T-helper 2 cell treated with Interferon-gamma antibody and Interleukin-4, amounts not matched to agents 100 ng/mL and 5 ng/mL, for 36 hours (primary cell): ENCODE measurements at regions not wholly inside any gene's neighbourhood (a gene's known extent, or its start where the extent isn't known, plus 50 kb on each side); places are given as distances from the start of the nearest gene placed in this dataset.
"Not testable (repeated sequence)": the region's sequence is repeated elsewhere in the genome, so short reads cannot be mapped to it uniquely, and the experiment has no call there.

ENCODE experiments used
- intact Hi-C: fragments of 100-400 bp; cut with micrococcal nuclease; formaldehyde crosslinking; loops from one replicate; pipeline ENCODE4 v1.15.1; 2023

DNA sequence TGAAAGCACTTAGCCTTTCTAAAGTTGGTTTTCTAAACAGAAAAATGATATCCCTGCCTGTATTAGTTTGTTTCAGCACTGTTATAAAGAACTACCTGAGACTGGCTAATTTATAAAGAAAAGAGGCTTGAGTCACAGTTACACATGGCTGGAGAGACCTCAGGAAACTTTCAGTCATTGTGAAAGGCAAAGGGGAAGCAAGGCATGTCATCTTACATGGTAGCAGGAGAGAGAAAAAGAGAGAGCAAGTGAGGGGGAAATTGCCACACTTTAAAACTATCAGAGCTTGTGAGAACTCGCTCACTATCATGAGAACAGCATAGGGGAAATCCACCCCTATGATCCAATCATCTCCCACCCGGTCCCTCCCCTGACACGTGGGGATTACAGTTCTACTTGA, 64.9 kb downstream of the FAM170A start:
- intact Hi-C loops, result no loop called here

- intact Hi-C loops, result no loop called here
Observed at GRCh38 chr5:119706049-119706448, 76.7 kb downstream of the FAM170A start.

- intact Hi-C loops, result no loop called here
Observed at GRCh38 chr5:119708076-119708790, 78.9 kb downstream of the FAM170A start.

DNA sequence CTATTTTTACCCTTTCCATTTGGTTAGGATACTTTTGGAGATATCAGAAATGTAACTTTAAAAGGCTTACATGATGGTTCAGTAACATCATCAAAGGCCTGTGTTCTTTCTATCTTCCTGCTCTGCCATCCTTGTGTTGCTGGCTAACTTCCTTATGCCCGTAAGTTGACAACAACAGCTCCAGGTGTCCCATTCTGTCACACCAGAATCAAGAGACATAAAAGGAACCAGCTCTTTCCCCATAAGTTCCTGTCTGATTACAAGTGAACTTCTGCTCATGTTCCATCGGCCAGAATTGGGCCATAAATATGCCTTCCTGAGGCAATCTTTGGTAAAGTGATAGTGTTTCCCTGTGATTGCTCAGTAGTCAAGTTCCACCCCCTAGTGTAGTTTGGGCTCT, 92.4 kb downstream of the FAM170A start:
- intact Hi-C loops, result no loop called here

DNA sequence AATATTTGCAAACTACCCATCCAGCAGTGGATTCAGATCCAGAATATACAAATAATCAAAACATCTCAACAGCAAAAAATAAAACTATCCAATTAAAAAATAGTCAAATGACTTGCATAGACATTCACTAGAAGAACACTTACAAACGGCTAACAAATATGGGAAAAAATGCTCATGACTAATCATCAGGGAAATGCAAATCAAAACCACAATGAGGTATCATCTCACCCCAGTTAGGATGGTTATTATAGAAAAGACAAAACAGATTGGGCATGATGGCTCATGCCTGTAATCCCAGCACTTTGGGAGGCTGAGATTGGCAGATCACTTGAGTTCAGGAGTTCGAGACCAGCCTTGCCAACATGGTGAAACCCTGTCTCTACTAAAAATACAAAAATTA, 95.9 kb downstream of the FAM170A start:
- intact Hi-C loops, result not testable (repeated sequence)

DNA sequence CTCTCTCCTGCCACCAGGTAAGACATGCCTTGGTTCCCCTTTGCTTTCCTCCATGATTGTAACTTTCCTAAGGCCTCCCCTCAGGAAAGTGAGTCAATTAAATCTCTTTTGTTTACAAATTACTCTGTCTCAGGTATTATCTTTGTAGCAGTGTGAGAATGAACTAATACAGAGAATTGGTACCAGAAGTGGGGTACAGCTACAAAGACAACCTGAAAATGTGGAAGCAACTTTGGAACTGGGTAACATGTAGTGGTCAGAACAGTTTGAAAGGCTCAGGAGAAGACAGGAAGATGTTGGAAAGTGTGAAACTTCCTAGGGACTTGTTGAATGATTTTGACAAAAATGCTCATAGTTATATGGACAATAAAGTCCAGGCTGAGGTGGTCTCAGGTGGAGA, 97.2 kb downstream of the FAM170A start:
- intact Hi-C loops, result no loop called here

- intact Hi-C loops, result loop anchor here (5.0 kb wide), 1 partner anchor 163 kb away; no protein-coding TSS in a partner anchor
Observed at GRCh38 chr5:119740225-119740624, 110.9 kb downstream of the FAM170A start.

- intact Hi-C loops, result loop anchor here (5.0 kb wide), 1 partner anchor 164 kb away; no protein-coding TSS in a partner anchor
Observed at GRCh38 chr5:119741691-119742090, 112.3 kb downstream of the FAM170A start.

- intact Hi-C loops, result loop anchor here (5.0 kb wide), 1 partner anchor 165 kb away; no protein-coding TSS in a partner anchor
Observed at GRCh38 chr5:119742311-119742710, 113.0 kb downstream of the FAM170A start.

GRCh38 chr5:119743927-119744326, 114.6 kb downstream of the FAM170A start:
- intact Hi-C loops, result loop anchor here (1.0 to 5.0 kb wide), 3 partner anchors 167 to 756 kb away; partner anchors contain the start of gene DTWD2

DNA sequence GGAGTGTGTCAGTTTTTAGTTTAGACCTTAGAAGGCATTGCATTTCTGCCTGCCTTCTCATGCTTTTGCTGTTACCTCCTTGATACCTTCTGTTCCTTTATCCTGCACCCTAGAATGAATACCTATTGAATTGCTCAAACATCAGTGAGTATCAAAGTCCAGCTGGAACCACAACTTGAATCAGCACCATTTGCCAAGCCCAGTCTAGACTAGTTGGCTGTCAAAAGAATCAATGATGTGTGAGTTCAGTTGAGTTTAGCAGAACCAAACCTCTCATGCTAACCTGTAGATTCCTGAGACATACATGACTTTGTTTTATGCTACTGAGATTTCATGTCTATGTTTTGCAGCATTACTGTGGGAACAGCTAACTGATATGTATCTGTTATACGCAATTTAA, 116.6 kb downstream of the FAM170A start:
- intact Hi-C loops, result loop anchor here (2.0 kb wide), 1 partner anchor 275 kb away; no protein-coding TSS in a partner anchor

GRCh38 chr5:119746984-119747383, 117.6 kb downstream of the FAM170A start:
- intact Hi-C loops, result no loop called here

DNA sequence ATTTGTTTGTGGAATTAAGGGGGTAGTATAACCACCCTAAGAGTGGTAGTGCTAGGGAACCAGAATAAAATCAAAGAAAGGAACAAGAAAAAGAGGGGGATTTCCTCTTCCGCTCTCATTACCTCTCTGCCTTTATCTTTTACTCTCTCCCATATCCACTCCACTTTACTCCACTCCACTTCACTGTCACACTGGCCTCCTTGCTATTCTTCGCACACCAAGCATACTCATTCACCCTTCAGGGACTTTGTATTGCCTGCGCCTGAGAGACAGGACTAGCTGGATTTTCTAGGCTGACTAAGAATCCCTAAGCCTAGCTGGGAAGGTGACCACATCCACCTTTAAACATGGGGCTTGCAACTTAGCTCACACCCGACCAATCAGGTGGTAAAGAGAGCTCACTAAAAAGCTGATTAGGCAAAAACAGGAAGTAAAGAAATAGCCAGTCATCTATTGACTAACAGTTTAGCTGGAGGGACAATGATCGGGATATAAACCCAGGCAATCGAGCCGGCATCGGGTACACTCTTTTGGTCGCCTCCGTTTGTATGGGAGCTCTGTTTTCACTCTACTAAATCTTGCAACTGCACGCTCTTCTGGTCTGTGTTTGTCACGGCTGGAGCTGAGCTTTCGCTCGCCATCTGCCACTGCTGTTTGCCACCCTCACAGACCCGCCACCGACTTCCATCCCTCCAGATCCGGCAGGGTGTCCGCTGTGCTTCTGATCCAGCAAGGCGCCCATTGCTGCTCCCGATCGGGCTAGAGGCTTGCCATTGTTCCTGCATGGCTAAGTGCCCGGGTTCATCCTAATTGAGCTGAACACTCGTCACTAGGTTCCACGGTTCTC, 121.8 kb downstream of the FAM170A start:
- intact Hi-C loops, result no loop called here

DNA sequence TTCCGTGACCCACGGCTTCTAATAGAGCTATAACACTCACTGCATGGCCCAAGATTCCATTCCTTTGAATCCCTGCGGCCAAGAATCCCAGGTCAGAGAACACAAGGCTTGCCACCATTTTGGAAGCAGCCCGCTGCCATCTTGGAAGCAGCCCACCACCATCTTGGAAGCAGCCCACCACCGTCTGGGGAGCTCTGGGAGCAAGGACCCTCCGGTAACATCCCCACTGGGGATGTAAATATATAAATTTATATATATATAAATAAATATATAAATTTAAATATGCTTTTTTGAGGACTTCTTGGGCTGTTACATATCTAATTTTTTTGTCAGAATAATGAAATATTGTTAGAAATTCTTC, 122.4 kb downstream of the FAM170A start:
- intact Hi-C loops, result no loop called here

DNA sequence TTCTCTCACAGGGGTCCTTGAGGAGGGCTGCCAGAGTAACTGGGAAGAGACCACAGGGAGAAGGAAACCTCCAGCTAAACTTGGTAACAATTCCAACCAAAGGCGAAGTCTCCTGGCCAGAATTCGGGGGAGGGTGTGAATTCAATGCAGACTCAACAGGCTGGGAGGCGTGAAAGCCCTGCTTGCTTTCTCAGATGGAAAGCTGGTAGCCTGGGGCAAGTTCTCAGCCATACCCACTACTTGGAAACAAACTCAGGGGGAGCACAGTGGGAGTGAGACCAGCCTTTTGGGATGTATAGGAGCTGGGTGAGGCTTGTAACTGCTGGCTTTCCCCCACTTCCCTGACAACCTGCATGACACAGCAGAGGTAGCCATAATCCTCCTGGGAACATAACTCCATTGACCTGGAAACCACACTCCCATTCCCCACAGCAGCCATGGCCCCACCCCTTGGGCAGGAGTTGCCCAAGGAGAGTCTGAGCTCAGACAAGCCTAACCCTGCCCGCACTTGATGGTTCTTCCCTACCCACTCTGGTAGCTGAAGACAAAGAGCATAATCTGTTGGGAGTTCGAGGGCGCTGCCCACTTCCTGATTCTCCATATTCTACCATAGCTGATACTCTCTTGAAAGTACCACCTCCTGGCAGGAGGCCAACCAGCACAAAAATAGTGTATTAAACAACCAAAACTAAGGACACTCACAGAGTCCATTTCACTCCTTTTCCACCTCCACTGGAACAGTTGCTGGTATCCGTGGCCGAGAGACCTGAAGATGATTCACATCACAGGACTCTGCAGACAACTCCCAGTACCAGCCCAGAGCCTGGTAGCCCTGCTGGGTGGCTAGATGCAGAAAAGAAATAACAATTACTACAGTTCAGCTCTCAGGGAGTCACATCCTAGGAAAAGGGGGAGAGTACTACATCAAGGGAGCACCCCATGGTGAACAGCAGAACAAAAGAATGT, 123.8 kb downstream of the FAM170A start:
- intact Hi-C loops, result no loop called here

DNA sequence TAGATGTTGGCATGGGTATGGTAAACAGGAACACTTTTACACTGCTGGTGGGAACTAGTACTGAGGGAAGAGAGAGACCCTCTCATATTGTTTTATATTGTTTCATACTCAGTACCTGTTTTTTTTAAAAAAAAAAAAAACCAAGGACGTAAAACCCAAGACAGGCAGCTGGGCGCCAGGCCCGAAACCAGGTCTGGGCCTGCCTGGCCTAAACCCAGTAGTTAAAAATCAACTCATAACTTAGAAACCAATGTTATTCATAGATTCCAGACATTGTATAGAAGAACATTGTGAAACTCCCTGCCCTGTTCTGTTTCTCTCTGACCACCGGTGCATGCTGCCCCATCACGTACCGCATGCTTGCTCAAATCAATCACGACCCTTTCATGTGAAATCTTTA, 125.5 kb downstream of the FAM170A start:
- intact Hi-C loops, result not testable (repeated sequence)

DNA sequence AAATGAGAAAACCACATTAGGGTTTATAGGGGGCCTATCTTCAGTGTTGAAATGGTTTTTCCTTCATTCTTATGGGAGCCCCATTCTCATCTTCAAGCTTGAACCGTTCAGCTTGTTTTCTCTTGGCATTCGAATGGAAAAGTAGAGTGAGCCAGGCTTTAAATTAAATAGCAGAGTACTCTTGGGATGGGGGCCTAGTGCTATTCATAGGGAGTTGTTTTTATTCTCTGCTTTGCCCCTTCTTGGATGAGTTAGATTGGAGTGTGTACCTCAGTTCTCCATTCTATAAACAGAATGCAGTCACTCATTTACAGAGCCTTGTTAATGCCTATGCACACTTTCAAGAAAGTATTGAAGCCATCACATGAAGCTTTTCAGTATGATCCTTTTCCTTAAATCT, 127.9 kb downstream of the FAM170A start:
- intact Hi-C loops, result no loop called here

- intact Hi-C loops, result not testable (repeated sequence)
Observed at GRCh38 chr5:119769695-119770693, 140.6 kb downstream of the FAM170A start.

- intact Hi-C loops, result not testable (repeated sequence)
Observed at GRCh38 chr5:119780145-119780544, 150.8 kb downstream of the FAM170A start.

GRCh38 chr5:119785057-119785456, 155.7 kb downstream of the FAM170A start:
- intact Hi-C loops, result no loop called here
